ENCODE measurements at regions not wholly inside any gene's neighbourhood (a gene's known extent, or its start where the extent isn't known, plus 50 kb on each side); places are given as distances from the start of the nearest gene placed in this dataset.

GRCh38 chr14:53491884-53492277, 338.8 kb upstream of the DDHD1 start:
- TF ChIP-seq GABPA (IDR thresholded peaks at IDR 0.05; ENCODE audit: low read depth), result no peak
- TF ChIP-seq, protein P1, sequence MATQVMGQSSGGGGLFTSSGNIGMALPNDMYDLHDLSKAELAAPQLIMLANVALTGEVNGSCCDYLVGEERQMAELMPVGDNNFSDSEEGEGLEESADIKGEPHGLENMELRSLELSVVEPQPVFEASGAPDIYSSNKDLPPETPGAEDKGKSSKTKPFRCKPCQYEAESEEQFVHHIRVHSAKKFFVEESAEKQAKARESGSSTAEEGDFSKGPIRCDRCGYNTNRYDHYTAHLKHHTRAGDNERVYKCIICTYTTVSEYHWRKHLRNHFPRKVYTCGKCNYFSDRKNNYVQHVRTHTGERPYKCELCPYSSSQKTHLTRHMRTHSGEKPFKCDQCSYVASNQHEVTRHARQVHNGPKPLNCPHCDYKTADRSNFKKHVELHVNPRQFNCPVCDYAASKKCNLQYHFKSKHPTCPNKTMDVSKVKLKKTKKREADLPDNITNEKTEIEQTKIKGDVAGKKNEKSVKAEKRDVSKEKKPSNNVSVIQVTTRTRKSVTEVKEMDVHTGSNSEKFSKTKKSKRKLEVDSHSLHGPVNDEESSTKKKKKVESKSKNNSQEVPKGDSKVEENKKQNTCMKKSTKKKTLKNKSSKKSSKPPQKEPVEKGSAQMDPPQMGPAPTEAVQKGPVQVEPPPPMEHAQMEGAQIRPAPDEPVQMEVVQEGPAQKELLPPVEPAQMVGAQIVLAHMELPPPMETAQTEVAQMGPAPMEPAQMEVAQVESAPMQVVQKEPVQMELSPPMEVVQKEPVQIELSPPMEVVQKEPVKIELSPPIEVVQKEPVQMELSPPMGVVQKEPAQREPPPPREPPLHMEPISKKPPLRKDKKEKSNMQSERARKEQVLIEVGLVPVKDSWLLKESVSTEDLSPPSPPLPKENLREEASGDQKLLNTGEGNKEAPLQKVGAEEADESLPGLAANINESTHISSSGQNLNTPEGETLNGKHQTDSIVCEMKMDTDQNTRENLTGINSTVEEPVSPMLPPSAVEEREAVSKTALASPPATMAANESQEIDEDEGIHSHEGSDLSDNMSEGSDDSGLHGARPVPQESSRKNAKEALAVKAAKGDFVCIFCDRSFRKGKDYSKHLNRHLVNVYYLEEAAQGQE (IDR thresholded peaks at IDR 0.05; ENCODE audit: low read depth, low read length), result no peak
- TF ChIP-seq POLR2AphosphoS5 (IDR thresholded peaks at IDR 0.05; ENCODE audit: low read depth, low read length), result no peak
- TF ChIP-seq, protein P2, sequence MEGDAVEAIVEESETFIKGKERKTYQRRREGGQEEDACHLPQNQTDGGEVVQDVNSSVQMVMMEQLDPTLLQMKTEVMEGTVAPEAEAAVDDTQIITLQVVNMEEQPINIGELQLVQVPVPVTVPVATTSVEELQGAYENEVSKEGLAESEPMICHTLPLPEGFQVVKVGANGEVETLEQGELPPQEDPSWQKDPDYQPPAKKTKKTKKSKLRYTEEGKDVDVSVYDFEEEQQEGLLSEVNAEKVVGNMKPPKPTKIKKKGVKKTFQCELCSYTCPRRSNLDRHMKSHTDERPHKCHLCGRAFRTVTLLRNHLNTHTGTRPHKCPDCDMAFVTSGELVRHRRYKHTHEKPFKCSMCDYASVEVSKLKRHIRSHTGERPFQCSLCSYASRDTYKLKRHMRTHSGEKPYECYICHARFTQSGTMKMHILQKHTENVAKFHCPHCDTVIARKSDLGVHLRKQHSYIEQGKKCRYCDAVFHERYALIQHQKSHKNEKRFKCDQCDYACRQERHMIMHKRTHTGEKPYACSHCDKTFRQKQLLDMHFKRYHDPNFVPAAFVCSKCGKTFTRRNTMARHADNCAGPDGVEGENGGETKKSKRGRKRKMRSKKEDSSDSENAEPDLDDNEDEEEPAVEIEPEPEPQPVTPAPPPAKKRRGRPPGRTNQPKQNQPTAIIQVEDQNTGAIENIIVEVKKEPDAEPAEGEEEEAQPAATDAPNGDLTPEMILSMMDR (IDR thresholded peaks at IDR 0.05), result no peak
- TF ChIP-seq, protein P3, sequence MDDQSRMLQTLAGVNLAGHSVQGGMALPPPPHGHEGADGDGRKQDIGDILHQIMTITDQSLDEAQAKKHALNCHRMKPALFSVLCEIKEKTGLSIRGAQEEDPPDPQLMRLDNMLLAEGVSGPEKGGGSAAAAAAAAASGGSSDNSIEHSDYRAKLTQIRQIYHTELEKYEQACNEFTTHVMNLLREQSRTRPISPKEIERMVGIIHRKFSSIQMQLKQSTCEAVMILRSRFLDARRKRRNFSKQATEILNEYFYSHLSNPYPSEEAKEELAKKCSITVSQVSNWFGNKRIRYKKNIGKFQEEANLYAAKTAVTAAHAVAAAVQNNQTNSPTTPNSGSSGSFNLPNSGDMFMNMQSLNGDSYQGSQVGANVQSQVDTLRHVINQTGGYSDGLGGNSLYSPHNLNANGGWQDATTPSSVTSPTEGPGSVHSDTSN (IDR thresholded peaks at IDR 0.05), result no peak
- no peak for TF ChIP-seq RCOR1 (IDR thresholded peaks at IDR 0.05; ENCODE audit: low read length)
- no peak for TF ChIP-seq FOSL2 (IDR thresholded peaks at IDR 0.05; ENCODE audit: borderline replicate concordance, low read depth)
- TF ChIP-seq ELF1 (IDR thresholded peaks at IDR 0.05), result no peak
- TF ChIP-seq EZH2phosphoT487 (IDR thresholded peaks at IDR 0.05; ENCODE audit: borderline replicate concordance, low read depth), result no peak
- no peak for TF ChIP-seq MEF2A (IDR thresholded peaks at IDR 0.05; ENCODE audit: borderline replicate concordance, low read depth)
- TF ChIP-seq, protein P4, sequence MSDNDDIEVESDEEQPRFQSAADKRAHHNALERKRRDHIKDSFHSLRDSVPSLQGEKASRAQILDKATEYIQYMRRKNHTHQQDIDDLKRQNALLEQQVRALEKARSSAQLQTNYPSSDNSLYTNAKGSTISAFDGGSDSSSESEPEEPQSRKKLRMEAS (IDR thresholded peaks at IDR 0.05; ENCODE audit: low read depth), result no peak
